ENCODE measurements at regions not wholly inside any gene's neighbourhood (a gene's known extent, or its start where the extent isn't known, plus 50 kb on each side); places are given as distances from the start of the nearest gene placed in this dataset.

DNA sequence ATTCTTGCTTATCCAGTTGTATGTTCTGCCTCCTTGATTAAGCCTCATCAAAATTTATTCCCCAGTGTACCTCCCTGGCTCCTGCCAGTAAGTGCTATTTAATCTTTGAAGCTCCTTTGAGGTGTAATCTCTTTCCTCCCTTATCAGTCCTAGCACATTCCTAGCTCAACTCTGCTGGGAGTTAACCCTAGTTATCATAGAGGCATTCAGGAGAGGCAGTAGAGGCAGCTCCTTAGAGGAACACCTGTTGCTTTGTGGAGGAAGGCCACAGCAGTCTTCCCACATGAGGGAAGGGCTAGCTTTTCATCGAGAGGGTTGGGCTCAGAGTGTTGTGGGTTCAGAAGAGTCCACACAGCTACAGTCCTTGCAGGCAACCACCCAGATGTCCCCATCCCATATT is 182.4 kb upstream of the ARID2 start:
- no peaks in the 10 kb centered on the region for H3K79me2 ChIP-seq (ENCODE audit: control insufficient read depth, insufficient read depth, low read length)
- BruUV-seq (replicated peaks): no TSS peak

DNA sequence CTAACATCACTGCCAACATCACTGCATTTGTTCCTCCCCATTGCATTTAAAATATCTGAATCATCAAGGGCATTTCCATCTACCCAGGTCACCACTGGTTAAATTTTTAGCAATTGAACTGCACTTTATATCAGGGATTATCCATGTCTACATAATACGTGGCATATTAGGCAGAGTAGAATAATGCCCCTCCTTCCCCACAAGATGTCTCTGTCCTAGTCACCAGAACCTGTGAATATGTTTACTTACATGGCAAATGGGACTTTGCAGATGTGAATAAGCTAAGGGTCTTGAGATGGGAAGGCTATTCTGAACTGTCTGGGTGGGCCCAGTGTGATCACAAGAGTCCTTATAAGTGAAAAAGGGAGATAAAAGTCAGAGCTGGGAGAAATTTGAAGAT is 181.7 kb upstream of the ARID2 start:
- ChIA-PET POLR2A (interaction anchor here (0.8 kb wide), 1 partner anchor 412 kb away, joined by 3 read pairs; no protein-coding TSS in a partner anchor), CTCF (ENCODE audit: low intra/inter-chr PET ratio) (interaction anchor here (0.7 kb wide), 1 partner anchor 1473 kb away, joined by 3 read pairs; no protein-coding TSS in a partner anchor)
- peak; percentile 64; the same call in 2 of the 3 replicates for ATAC-seq
- Histone ChIP-seq H3K9me1 (ENCODE audit: control insufficient read depth, insufficient read depth, low read length) (no peaks in the 10 kb centered on the region), H3K36me3 (ENCODE audit: control insufficient read depth, insufficient read depth, low read length) (no peaks in the 10 kb centered on the region), H3K27ac (ENCODE audit: extremely low read depth, low read depth, low read length) (no peak overlapping the region), H2AFZ (ENCODE audit: low read depth, low read length) (peak overlapping the region; percentile 14; the same call in 1 of the 2 replicates), H3K27me3 (ENCODE audit: control insufficient read depth in 2 of 2, insufficient read depth in 2 of 2, low read length in 2 of 2) (no peaks in the 10 kb centered on the region), H3K4me2 (ENCODE audit: insufficient read depth, low read length) (no peak overlapping the region), H3K4me3 (no peak overlapping the region), H3K79me2 (ENCODE audit: control insufficient read depth, insufficient read depth, low read length) (no peaks in the 10 kb centered on the region), H3K4me1 (replicated peaks in 1 of 2; ENCODE audit: control insufficient read depth in 2 of 2, insufficient read depth in 2 of 2, low read length in 2 of 2) (no peaks in the 10 kb centered on the region), H3K9me3 (replicated peaks; ENCODE audit: control insufficient read depth, insufficient read depth, low read depth, low read length) (no peaks in the 10 kb centered on the region), H3K9ac (ENCODE audit: insufficient read depth in 1 of 2, low read depth in 2 of 2, low read length in 2 of 2) (no peak overlapping the region), H4K20me1 (replicated peaks; ENCODE audit: control insufficient read depth, insufficient read depth, low read length) (no peaks in the 10 kb centered on the region)
- BruUV-seq (replicated peaks): no TSS peak
- in situ Hi-C loops (cut with MboI): no loop called here
- intact Hi-C loops (cut with micrococcal nuclease): loop anchor here (10.0 kb wide), 1 partner anchor 357 kb away; no protein-coding TSS in a partner anchor
- 8% methylated on average over 1 of the region's 1 CpG for WGBS (ENCODE audit: insufficient coverage, low coverage, missing lambda C conversion rate)
- DNase-seq (ENCODE audit: extremely low read depth in 1 of 4, low spot score in 3 of 4): no peak
- FAIRE-seq: no peak
- TF ChIP-seq RBBP5 (IDR thresholded peaks at IDR 0.05; ENCODE audit: borderline replicate concordance, insufficient read depth, low read length, poor library complexity, severe bottlenecking) (no peak), ZNF668 (CRISPR knock-in tag; IDR thresholded peaks at IDR 0.05) (no peak), ZNF134 (CRISPR knock-in tag; conservative IDR thresholded peaks at IDR 0.05) (no peak), ERF (CRISPR knock-in tag; IDR thresholded peaks at IDR 0.05) (no peak), RAD21 (CRISPR knock-in tag; conservative IDR thresholded peaks at IDR 0.05 in 1 of 2, IDR thresholded peaks at IDR 0.05 in 1 of 2) (peak in 1 of 2 experiments; percentile 34; a peak in 2 of 4 replicates), RBM14 (IDR thresholded peaks at IDR 0.05; ENCODE audit: borderline replicate concordance, insufficient read depth, low read depth, low read length) (no peak), KLF13 (tag; IDR thresholded peaks at IDR 0.05; ENCODE audit: borderline replicate concordance, low read depth) (no peak), CBFA2T2 (conservative IDR thresholded peaks at IDR 0.05) (no peak), POLR2AphosphoS5 (IDR thresholded peaks at IDR 0.05; ENCODE audit: control insufficient read depth, insufficient read depth, low read depth, low read length) (no peak)
- TF ChIP-seq, protein P1, sequence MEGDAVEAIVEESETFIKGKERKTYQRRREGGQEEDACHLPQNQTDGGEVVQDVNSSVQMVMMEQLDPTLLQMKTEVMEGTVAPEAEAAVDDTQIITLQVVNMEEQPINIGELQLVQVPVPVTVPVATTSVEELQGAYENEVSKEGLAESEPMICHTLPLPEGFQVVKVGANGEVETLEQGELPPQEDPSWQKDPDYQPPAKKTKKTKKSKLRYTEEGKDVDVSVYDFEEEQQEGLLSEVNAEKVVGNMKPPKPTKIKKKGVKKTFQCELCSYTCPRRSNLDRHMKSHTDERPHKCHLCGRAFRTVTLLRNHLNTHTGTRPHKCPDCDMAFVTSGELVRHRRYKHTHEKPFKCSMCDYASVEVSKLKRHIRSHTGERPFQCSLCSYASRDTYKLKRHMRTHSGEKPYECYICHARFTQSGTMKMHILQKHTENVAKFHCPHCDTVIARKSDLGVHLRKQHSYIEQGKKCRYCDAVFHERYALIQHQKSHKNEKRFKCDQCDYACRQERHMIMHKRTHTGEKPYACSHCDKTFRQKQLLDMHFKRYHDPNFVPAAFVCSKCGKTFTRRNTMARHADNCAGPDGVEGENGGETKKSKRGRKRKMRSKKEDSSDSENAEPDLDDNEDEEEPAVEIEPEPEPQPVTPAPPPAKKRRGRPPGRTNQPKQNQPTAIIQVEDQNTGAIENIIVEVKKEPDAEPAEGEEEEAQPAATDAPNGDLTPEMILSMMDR (IDR thresholded peaks at IDR 0.05 in 2 of 3, conservative IDR thresholded peaks at IDR 0.05 in 1 of 3; ENCODE audit: insufficient read depth in 2 of 3, low read depth in 1 of 3, low read length in 3 of 3): peak in 2 of 3 experiments; percentile 12 to 15; a peak in 2 of 6 replicates

More for the DNA sequence above, 182.4 kb upstream of the ARID2 start:
- WGBS (ENCODE audit: insufficient coverage, low coverage, missing lambda C conversion rate): 0% methylated on average over 1 of the region's 1 CpG
- no peak overlapping the region for H3K9ac ChIP-seq (ENCODE audit: insufficient read depth in 1 of 2, low read depth in 2 of 2, low read length in 2 of 2)
- H3K4me1 ChIP-seq (replicated peaks in 1 of 2; ENCODE audit: control insufficient read depth in 2 of 2, insufficient read depth in 2 of 2, low read length in 2 of 2): no peaks in the 10 kb centered on the region
- no peaks in the 10 kb centered on the region for H3K9me3 ChIP-seq (replicated peaks; ENCODE audit: control insufficient read depth, insufficient read depth, low read depth, low read length)
- H3K4me3 ChIP-seq: no peak overlapping the region
- ChIA-PET CTCF (ENCODE audit: low intra/inter-chr PET ratio) (interaction anchor here (0.7 kb wide), 1 partner anchor 1474 kb away, joined by 3 read pairs; no protein-coding TSS in a partner anchor), POLR2A (interaction anchor here (0.8 kb wide), 1 partner anchor 411 kb away, joined by 3 read pairs; no protein-coding TSS in a partner anchor)
- no peaks in the 10 kb centered on the region for H3K9me1 ChIP-seq (ENCODE audit: control insufficient read depth, insufficient read depth, low read length)
- no peak overlapping the region for H2AFZ ChIP-seq (ENCODE audit: low read depth, low read length)
- no peaks in the 10 kb centered on the region for H3K36me3 ChIP-seq (ENCODE audit: control insufficient read depth, insufficient read depth, low read length)
- H3K4me2 ChIP-seq (ENCODE audit: insufficient read depth, low read length): no peak overlapping the region
- in situ Hi-C loops (cut with MboI) (no loop called here), intact Hi-C loops (cut with micrococcal nuclease) (loop anchor here (10.0 kb wide), 1 partner anchor 358 kb away; no protein-coding TSS in a partner anchor)
- TF ChIP-seq SMAD4 (CRISPR knock-in tag; conservative IDR thresholded peaks at IDR 0.05): no peak
- 0 out of 2 replicates have a peak, but pooled peaks have one; percentile 15 for TF ChIP-seq CBFA2T3 (IDR thresholded peaks at IDR 0.05)
- DNase-seq (ENCODE audit: extremely low read depth in 1 of 4, low spot score in 3 of 4): no peak
- H3K27ac ChIP-seq (ENCODE audit: extremely low read depth, low read depth, low read length): no peak overlapping the region
- no peak for FAIRE-seq
- no peaks in the 10 kb centered on the region for H3K27me3 ChIP-seq (ENCODE audit: control insufficient read depth in 2 of 2, insufficient read depth in 2 of 2, low read length in 2 of 2)
- H4K20me1 ChIP-seq (replicated peaks; ENCODE audit: control insufficient read depth, insufficient read depth, low read length): no peaks in the 10 kb centered on the region
- no peak for ATAC-seq

Data from K562 (cell line).